ENCODE measurements at regions not wholly inside any gene's neighbourhood (a gene's known extent, or its start where the extent isn't known, plus 50 kb on each side); places are given as distances from the start of the nearest gene placed in this dataset.
A peak's percentile ranks its signal among the peaks of the same experiment; 100 is the strongest.

DNA sequence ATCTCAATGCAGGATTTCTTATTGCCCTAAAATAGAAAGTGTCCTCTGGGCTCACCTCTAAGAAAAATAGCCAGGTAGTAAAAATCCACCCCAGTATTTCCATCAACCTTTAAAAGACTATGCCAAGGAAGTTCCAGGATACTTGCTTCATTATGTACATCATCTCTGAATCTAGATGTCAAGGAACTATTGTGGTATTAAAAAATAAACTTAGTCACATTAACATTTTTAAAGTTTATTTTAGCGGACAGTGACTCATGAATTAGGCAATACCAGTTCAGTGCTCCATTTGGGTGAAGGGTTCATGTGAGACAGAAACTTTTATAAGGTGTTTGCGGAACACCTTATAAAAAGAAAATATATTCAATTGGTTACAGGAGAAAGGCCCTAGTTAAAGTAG lies 209.2 kb downstream of the ADAM29 start:
- peak; percentile 33 for DNase-seq (ENCODE audit: low spot score)

DNA sequence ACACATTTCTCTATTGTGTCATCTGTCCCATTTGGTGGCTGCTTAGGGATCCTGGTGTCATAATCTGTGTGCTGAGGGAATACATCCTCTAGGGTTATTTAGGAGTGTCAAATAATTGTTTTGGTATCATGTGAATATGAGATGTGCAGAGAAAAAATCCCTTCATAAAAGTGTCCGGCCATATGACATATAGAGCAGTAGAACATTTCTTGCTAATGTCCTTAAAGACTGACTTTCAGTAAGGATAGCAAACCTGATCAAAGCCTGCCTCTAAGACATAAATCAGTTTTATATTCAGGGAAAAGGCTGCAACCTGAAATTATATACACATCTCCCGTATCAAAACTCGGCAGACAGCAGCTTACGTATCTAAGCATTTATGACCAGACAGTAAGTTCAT lies 211.6 kb downstream of the ADAM29 start:
- no peak for DNase-seq (ENCODE audit: low spot score)

DNA sequence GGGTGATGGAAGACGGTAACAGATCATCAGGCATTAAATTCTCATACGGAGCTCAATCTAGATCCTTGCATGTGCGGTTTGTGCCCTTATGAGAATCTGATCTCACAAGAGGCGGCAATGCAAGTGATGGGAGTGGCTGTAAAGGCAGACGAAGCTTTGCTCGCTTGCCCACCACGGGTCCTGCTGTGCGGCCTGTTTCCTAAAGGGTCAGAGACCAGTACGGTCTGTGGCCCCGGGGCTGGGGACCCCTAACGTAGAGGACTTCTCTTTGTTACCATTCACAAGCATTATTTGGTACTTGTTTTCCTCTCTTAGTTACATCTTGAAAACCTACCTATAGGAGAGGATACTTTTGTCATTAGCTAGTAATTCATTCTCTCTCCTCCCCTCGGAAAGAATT lies 221.0 kb downstream of the ADAM29 start:
- no peak for DNase-seq (ENCODE audit: low spot score)

DNA sequence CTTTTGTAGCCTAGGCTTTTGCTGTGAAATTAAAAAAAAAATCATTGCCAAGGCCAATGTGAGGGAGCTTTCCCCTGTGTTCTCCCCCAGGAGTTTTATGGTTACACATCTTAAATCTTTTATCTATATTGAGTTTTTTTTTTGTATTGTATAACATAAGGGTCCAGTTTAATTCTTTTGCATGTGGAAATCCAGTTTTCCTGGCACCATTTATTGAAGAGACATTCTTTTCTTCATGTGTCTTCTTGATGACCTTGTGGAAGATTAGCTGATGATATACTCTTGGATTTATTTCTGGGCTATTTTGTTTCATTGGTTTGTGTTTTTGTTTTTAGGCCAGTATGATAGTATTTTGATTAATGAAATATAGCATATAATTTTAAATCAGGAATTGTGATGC lies 225.0 kb downstream of the ADAM29 start:
- no peak for DNase-seq (ENCODE audit: low spot score)

DNA sequence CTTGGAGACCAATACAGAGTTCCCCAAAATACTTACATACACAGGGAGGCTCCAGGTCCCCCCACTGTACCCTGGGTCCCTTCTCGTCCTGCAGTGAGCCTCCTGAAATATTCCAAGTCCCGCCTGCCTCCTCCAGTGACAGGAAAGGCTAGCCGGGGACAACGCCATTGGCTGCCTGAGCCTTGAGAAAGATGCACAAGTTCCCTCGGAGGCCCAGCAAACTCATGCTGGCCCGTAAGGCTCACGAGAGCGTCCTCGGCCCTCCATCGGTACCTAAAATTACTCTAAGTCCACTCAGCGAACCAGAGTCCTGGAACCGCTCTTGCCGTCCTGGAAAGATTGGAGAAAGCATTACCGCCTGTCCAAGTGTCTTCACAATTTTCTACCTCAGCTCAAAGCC lies 228.6 kb downstream of the ADAM29 start:
- no peak for DNase-seq (ENCODE audit: low spot score)

DNA sequence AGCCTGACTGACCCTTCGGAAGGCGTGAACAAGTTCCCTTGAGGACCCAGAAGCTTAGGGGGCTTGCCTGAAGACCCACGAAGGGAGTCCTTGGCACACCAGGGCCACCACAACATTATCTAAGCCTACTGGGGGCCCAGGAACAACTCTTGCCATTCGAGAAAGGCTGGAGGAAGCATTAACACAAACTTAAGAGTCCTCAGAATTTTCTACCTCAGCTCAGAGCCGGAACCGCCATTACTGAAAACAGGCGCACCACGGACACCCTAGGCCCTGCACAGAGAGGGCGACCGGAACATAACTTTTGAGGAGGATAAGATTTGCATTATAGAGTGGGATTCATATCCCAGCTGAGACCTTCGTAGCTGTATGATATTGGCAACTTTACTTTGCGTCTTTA lies 229.1 kb downstream of the ADAM29 start:
- no peak for DNase-seq (ENCODE audit: low spot score)

DNA sequence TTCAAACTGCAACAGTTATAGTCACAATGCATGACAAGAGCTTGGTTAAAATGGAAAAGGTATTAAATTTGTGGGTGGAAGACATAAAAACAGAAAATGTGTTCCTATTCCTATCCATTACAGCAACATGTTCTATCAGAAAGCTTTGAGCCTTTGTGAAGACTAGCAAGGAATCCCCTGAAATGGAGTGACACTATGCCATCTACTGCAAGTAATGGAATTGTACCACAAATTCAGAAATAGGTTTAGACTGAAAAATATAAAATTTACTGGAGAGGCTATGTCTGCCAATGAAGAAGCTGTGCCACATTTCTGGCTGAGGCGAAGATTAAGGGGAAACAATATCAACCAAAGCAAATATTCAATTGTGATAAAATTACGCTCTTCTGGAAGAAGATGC lies 247.9 kb downstream of the ADAM29 start:
- DNase-seq (ENCODE audit: low spot score): no peak

DNA sequence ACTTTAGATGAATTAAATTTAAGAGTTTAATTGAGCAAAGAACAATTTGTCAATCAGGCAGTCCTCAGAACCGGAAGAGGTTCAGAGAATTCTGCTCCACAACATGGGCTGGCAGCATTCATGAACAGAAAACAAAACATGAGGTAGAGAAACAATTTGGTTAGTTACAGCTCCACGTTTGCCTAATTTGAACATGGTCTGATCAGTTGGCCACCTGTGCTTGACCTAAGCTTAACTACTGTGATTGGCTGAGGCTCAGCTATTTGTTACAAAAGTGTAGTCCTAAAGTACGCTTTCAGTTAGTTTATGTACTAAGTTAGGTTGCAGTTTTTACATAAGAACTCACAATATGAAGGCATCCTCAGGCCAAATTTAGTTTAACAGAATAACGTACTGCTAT lies 258.6 kb downstream of the ADAM29 start:
- DNase-seq (ENCODE audit: low spot score): no peak

DNA sequence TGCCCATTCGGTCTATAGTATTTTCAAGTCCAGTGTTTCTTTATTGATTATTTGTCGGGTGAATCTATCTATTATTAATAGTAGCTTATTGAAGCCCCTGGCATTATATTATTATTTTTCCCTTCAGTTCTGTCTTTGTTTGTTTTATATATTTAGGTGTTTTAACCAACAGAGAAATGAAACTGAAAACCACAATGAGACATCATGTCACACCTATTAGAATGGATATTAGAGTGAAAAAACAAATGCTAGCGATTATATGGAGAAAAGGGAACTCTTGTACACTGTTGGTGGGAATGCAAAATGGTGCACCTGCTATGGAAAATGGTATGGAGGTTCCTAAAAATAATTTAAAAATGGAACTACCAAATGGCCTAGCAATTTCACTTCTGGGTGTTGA lies 272.5 kb downstream of the ADAM29 start:
- DNase-seq (ENCODE audit: low spot score): no peak

DNA sequence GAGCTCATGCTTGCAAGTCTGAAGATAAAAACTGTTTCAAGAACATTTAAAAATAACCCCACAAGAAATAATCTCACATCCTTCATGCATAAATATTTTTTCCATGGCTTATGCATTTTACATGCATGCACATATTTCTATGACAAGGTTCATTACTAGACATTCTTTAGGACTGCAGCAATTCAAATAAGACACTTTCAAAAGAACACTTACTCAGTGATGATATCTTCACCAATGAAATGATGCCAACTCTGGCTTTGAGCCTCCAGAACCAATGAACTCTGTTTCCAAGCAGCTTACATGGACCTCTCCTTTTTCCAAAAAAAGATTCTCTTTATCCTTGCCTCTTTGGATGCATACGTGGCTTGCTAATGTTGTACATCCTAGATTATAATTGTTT lies 279.9 kb downstream of the ADAM29 start:
- DNase-seq (ENCODE audit: low spot score): no peak

DNA sequence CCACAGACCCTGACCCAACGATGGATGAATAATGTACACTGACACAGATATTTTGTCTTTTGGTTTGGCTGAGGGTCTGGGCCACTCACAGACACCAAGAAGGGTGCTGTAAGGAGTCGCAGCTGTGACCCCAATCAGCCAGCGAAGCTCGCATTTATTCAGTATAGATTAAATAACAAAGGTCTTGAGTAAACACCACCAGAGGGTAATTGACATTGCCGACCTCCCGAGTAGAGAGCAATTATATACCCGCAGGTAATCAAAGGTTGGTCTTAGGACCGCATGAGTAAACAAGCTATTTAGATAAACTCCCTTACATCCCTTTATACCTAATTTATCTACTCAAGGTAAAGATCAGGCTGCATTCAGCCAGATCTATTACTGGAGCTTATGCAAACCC lies 297.1 kb downstream of the ADAM29 start:
- no peak for DNase-seq (ENCODE audit: low spot score)

DNA sequence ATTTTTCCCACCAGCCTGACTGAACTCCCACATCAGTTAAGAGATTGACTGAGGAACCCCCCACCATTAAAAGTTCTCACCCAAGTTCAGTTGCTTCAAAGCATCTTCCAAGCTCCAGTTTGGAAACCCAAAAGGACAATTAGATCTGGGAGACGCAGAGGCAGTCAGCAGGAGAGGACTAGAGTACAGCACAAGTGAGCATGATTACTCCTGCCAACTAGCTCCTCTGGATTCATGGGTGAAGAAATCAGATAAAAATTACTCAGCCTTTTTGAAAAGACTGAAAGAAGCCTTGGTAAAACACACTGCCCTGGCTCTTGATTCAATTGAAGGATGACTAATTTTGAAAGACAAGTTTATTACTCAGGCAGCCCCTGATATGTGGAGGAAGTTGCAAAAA lies 297.5 kb downstream of the ADAM29 start:
- no peak for DNase-seq (ENCODE audit: low spot score)

DNA sequence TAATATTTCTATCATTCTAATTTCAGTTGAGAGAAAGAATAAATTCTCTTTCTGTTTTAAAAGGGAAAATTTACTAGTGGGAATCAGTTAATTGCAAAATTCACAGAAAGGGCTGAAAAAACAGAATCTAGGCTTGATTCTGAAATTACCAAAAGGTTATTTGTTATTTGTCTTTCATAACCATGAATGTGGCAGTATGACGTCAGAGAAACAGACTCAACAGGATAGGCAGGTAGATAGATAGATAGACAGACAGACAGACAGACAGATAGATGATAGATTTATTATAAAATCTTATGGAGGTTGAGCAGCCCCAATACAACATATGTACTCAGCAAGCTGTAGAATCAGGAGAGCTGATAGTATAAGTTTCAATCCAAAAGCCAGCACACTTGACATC lies 311.0 kb downstream of the ADAM29 start:
- no peak for DNase-seq (ENCODE audit: low spot score)

DNA sequence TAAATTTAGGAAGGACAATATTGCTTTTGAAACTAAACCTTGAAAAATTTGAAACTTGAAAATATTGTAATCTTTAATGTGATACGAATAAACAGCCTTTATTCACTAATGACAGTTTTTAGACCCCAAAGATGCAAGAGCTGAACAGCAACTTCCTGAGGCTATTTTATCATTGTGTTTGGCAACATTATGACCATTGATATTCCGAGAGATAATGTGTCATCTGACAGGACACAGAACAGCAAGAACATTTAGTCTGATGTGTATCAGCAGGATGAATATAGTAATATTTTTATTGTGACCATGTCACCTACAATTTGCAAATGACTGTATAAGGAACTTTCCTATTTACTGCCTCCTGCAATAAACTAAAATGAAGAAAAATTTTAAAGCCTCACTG lies 316.0 kb downstream of the ADAM29 start:
- DNase-seq (ENCODE audit: low spot score): no peak

DNA sequence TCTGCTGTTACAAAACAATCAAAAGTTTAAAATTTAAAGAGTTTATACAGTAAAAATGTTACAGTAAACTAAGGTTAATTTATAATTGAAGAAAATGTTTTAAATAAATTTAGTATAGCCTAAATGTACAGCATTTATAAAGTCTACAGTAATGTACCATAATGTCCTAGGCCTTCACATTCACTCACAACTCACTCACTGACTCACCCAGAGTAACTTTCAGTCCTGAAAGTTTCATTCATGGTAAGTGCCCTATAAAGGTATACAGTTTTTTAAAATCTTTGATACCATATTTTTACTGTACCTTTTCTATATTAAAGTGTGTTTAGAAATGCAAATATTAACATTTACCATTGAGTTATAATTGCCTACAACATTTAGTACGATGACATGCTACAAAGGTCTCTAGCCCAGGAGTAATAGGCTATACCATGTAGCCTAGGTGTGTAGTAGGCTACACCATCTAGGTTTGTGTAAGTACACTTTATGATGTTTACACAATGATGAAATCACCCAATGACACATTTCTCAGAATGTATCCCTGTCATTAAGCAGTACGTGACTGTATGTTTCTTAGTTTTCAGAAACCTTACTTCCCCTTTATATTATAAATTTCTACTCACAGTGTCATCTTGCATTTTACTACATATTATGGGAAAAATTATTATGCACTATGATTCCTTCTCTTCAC lies 320.8 kb downstream of the ADAM29 start:
- no peak for DNase-seq (ENCODE audit: low spot score)

DNA sequence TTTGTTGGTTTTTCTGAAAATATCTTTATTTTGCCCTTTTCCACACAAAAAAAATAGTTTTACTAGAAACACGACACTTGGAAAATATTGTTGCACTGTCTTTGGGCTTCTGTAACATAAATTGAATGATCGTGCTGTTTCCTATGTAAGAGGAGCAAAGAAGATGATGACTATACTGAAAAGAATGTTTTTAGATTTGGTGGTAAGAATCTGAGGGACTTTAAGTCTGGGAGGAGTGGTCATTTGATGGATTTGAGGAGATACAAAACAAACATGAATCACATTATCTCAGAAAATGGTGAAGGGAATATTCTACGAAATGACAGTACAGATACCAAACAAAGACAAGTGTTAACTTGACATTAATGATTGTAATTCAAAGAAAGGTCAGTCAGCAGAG lies 328.8 kb downstream of the ADAM29 start:
- DNase-seq (ENCODE audit: low spot score): peak; percentile 38

DNA sequence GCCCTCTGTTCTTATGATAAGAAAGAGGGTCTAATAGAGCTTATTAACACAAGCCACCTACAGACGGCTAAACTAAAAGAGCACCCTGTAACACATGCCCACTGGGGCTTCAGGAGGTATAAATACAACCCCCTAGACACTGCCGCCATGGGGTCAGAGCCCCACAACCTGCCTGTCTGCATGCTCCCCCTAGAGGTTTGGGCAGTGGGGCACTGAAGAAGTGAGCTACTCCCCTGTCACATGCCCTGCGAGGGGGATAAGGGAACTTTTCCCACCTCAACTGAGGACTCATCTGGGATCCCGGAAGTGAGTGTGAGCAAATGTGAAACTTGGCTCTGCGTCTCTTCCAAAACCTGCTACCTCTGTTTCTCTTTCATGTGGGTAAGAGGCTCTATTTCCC lies 334.5 kb downstream of the ADAM29 start:
- DNase-seq (ENCODE audit: low spot score): no peak

DNA sequence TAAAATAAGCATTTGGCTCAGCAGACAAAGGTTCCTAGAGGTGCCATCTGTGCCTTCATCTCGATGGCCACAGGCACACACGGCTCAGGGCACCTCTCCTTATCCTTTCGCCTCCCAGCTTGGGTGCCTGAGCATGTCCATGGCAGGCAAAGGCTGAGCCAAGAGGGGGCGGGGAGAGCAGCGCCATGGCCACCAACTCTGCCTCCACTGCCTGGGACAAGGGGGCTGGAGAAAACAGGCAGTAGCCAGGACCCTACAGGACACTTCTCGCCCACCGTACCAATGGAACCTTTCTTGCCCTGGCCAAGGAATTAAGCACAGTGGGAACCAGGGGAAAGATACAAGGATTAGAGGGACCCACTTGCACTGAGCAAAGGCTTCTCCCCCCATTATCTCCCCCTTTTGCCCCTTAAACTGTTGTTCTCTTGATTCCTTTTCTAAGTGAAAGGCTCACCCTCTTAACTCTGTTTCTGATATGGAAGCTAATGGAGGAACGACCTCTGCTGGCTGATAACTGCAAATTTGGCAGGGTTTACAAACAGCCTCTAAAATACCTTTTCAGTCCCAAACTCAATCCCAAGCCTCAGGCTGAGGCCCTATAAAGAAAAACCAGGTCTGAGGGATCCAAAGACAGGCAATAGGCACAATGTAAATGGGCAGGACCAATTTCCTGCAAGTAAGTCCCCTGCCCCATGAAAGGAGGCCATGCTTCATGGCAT lies 335.2 kb downstream of the ADAM29 start:
- no peak for DNase-seq (ENCODE audit: low spot score)

DNA sequence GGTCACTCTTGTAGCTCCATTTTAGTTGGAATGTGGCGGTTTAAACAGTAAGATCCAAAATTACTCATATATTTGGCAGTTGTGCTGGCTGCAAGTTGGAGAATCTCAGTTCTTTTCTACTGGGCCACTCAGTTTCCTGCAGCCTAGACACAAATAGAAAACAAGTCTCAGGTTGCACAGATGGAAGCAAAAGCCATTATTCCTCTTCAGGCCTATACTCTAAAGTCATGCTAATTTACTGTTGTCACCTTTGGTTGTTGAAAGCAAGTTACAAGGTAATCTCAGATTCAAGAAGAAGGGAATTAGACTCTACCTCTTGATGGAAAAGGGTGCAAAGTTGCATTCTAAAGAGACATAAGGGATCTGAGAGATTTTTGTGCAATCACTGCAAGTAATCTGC lies 345.4 kb downstream of the ADAM29 start:
- DNase-seq (ENCODE audit: low spot score): no peak

DNA sequence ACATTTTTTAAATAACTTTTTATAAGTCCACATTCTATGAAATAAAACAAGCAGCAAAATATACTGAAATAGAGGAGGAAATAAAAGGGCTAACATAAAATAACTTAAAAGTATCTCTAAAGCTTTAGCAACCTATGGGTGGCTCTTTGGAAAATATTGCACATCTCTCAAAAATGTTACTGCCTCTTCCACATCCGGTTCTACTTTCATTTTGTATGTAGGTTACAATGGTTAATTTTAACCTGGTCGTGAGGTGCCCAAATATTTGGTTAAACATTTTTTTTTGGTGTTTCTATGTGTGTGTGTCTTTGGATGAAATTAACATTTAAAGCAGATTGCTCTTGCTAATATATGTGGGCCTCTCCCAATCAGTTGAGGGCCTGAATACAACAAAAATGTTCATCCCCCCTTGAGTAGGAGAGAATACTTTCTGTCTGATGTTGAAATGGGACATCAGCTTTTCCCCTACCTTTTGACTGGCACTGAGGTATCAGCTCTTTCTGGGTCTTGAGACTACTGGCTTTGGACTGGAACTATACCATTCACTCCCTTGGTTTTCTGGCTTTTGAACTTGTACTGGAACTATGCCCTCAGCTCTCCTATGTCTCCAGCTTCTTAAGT lies 353.0 kb downstream of the ADAM29 start:
- peak; percentile 41 for DNase-seq (ENCODE audit: low spot score)

DNA sequence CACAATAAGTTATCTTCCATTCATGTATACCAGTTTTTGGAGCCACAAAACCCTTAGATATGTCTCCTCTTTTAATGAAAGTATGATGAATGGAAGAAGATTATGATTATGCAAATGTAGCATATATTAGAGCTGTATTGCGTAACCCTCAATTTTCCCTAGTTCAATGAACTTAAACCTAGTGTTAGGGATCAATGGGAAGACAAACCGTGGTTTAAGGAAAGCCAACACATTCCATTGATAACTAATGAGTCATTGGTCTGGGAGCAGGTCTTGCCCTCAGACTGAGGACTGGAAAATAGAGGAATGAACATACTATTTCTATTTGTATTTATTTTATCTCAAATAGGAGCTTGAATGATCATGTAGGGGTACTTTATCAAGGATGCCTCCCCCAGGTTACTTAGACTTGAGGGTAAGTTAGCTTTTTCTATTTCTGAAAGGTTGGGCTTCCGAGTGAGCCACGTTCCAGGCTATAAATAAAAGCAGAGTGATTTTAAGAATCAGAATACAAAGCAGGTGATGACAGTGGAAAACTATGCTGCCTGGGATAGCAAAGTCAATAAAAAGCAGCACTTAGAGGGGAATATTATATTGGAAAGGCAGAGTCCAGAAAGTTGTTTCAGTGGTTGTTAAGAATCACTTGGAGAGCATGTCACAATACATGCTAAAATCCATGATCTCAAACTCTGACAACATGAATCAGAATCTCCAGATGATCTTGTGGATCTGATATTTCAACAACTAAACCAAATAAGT lies 356.0 kb downstream of the ADAM29 start:
- peak; percentile 13 for DNase-seq (ENCODE audit: low spot score)

DNA sequence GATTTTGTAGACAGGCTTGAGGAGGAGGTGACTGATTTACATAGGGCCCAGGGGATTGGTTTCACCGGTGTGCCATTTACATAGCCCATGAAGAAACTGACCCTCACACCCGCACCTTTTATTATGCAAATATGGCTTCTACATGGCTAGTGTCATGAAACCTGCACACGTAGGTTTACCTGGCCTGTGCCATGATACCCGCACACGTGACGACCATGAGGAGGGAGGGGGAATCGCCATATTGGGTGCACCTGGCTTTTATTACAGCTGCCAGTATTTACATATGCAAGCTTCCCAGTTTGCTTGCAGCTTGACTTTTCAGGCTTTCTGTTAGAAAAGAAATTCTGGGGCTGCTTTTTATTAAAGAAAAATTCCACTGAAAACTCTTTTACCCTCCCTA lies 359.7 kb downstream of the ADAM29 start:
- no peak for DNase-seq (ENCODE audit: low spot score)

DNA sequence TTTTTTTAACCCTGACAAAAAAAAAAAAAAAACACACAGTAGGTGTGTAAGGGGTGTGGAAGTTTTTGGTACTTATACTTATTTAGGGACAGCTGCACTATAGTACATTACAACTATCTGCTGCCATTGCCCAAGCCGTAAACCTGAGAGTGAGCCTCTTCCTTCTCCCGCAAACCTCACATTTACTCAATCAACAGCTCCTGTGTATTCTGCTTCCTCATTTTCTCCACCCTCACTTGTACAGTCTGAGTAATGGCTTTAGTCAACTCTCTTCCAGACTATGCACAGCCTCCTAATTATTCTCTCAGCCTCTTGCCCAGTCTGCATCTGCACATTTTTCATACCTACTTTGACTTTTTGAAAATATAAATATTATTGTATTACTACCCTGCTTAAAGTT lies 362.0 kb downstream of the ADAM29 start:
- no peak for DNase-seq (ENCODE audit: low spot score)
